ENCODE measurements at regions not wholly inside any gene's neighbourhood (a gene's known extent, or its start where the extent isn't known, plus 50 kb on each side); places are given as distances from the start of the nearest gene placed in this dataset.
"Not testable (repeated sequence)": the region's sequence is repeated elsewhere in the genome, so short reads cannot be mapped to it uniquely, and the experiment has no call there.

DNA sequence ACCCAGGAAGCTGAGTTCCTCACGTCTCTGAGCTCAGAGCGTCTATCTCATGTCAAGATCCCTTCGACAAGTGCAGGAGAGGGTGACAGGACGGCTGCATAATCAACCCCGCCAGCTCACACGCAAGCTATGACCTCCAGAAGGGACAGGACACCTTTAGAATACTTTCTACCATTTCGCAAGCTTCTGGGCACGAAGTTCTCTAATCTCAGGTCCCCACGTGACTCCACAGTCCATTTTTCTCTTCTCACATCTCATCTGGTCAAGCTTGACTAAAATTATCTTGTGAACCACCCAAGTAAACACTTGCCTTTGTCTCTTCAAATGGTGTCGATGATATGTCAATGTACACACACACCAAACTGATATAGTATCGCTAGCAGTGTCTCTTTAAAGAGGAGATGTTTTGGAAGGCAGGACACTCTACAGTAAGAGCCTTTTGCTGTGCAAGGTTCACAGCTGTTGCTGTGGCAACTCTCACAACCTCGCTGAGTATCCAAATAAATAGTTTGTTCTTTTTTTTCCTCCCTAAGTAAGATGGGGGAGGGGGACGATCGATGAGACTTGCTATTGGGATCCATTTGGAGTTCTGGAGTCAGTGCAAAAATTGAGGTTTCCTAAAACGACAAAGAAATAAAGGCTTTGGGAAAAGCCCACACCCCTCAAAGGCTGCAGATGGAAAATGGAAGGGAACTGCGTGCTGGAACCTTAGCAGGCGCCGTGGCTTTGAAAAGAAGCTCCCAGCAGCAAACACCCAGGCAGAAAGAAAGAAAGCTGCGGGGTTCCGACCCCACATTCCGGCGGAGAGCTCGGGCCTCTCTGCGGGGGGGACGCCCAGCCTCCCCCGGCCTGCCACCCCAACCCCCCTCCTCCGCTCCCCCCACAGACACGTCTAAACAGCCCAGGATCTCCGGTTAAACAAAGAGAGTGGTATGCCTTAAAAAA, 215.4 kb upstream of the UBASH3B start:
- no peak for DNase-seq

DNA sequence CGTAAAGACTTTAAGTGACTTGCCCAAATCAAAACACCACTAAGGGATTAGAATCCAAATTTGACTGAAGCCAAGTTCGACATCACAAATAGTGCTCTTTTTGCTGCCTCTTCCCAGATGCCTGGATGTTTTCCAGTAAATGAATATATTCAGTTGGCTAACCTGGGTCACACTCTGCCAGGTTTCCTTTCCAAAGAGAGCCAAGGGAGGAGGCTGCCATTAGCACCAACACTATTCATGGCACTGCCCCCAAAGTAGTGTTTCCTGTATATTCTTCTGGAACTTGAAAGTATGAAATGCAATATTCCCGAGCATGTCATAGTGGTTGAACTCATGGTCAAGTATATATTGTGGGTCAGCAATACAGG, 219.3 kb upstream of the UBASH3B start:
- no peak for DNase-seq

DNA sequence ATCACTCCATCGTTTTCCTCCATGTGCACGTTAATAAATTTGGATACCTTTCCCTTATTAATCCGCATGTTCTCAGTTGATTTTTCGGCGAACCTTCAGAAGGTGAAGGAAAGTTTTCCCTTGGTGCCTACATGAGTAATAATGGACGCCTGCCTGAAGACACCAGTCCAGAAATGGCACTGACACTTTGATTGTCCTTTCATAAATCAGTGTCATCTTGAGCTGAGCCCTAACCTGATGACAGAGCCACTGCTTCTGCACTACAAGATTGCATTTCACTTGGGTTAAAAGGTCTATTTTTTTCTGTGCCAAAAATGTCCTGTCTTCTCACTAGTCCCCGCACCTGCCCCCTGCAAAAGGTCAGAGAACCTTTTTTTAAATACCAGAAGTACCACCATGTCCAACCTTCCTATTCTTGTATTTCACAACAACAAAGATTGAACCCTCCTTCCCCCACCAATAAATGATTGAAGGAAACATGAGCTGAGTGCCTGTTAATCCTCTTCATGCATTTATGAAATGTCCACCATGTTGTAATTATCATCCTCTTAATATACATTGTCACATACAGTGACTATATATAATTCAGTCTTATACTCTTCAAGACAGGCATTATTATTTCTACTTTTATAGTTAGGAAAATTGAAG, 219.9 kb upstream of the UBASH3B start:
- DNase-seq = no peak

DNA sequence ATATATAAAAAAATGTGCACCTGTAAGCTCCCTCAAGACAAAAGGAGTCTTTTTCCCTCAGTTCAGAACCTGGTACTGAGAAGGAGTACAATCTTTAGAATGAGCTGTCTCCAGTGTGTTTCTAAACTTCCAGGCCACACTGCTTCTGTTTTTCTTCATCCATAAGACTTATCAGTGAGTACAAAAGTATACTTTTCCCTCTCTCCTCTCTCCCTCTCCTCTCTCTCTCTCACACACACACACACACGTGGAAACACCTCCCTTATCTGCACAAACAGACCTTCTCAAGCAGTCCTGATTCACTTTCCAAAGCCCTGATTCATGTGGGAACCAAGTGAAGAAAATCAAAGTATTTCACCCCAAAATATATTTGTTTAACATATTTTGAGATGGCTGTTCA, 220.7 kb upstream of the UBASH3B start:
- DNase-seq = no peak

DNA sequence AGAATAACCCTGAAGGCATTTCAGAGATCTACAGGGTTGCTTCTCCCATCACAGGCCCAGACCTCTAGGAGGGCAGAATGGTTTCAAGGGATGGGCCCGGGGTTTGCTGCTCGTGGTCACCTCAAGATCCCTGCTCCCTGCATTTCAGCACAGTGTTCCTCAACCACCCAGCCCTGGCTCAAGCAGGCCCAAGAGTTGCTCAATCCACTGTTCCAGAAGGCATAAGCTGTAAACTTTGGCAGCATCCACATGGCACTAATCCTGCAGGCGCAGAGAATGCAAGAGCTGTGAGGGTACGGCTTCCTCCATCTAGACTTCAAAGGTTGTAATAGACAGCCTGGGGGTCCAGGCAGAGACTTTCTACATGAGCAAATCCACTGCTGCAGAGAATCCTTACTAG, 225.0 kb upstream of the UBASH3B start:
- no peak for DNase-seq

DNA sequence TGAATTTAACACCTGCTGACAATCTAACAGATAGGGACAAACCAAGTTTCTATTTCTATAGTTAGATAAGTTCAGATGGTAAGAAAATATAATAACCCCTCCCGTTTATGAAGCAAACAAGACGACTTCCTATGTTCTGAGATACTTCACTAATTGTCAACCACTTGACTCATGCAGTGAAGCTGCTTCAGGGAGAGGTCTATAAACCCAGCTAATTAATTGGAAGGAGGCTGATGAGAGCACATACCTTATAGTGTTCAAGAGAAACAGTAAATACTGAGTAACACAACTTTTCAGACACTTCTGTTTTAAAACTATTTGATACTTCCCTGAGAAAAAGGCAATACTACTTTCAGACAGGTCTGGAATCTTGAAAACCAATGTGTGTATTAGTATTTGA, 229.4 kb upstream of the UBASH3B start:
- DNase-seq = no peak

DNA sequence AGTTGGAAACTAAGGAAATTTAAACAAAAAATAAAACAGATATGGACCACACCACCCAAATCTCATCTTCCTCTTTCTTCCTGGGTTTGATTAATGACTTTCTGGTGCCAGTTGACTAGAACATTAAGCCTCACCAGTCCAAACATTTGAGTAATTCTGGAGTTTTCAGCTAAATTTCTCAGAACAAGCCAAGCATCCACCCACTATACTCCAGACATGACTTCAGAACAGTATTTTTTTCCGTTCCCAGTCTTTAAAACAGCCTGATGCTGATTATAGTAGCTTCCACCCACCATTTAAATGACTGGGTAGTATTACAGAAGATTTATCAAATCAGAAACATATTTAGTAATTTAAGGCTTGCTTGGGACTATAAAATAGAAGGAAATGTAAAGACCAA, 230.9 kb upstream of the UBASH3B start:
- no peak for DNase-seq

DNA sequence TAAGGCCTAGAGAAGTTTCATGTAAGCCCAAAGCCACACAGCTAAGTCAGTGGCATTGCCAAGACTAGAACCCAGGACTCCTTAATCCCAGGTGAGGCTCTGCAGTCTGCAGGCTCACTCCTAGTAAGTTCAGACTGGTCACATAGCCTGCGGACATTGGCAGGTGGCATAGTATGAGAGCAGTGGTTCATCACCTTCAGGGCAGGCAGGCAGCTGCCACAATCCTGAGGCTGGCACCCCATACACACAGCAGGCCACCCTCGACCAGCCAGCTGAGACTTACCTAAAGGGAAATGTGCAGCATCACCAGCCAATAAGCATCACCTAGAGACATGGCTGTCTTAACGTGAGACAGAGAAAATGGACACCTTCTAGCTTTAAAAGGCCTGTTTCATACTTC, 231.6 kb upstream of the UBASH3B start:
- no peak for DNase-seq

DNA sequence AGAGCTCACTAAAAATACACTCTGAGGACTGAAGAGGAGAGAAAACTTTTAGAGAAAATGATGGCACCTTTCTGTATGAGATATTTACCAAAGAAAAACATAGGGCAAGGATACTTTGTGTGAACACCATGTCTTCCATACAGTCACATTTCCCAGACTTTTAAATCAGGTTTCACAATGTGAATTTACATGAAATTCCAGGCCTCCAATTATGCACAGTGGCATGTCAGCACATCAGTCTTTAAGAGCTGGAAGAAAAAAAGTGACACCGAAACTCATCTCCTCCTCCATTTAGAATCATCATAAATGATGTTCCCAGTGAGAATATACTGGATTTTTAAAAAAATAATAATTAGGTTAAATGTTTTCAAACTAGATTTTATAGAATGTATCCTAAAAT, 232.2 kb upstream of the UBASH3B start:
- DNase-seq = no peak

DNA sequence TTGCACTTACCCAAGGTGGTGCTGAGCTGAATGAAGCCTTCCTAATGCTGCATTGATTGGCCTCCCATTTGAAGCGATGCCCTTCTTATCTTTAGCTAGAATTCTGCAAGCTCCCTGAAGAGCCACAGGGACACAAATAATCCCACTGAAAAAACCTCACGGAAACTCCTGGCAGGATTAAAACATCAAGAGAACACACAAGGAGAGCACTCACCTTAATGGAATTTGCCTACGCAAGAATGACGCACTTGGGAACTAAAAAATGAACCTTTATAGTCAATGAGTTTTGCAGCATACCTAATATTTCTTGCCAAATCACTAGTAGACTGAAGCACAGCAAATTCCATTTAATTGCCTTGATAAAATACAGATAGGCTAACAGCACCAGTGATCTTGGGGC, 232.8 kb upstream of the UBASH3B start:
- no peak for DNase-seq

DNA sequence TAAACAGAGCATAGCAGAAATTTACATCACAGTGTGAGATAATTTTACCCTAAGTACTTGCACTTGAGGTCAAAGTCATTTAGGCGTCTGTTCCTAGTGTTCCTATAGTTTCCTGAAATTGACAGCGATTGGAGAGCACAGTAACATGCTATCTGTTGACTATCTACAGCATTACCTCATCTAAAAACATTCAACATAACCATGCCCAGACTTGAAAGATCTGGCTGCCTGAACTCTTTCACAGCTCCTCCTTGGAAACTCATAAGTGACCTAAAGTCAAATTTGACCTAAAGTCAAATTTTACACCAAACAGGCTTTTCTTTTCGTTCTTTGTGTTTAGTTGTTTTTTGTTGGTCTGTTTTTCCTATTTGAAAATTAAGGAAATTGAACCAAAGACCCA, 233.8 kb upstream of the UBASH3B start:
- no peak for DNase-seq

DNA sequence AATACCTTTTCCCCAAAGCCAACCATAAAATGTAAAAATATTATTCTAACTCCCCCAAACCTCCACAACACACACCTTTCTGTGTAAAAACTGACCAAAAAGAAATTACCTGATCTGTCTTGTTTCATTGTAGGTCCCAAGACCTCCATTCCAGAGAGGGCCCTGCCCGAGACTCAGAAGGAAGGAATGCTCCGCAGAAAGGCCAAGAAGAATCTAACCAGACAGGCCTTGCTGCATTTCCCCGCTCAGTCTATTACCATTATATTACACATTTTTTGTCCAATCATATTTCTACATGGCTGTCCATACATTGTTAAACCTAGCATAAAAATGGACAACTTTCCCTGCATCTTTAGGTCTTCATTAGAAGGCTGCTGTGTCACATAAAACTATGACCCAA, 237.5 kb upstream of the UBASH3B start:
- no peak for DNase-seq

DNA sequence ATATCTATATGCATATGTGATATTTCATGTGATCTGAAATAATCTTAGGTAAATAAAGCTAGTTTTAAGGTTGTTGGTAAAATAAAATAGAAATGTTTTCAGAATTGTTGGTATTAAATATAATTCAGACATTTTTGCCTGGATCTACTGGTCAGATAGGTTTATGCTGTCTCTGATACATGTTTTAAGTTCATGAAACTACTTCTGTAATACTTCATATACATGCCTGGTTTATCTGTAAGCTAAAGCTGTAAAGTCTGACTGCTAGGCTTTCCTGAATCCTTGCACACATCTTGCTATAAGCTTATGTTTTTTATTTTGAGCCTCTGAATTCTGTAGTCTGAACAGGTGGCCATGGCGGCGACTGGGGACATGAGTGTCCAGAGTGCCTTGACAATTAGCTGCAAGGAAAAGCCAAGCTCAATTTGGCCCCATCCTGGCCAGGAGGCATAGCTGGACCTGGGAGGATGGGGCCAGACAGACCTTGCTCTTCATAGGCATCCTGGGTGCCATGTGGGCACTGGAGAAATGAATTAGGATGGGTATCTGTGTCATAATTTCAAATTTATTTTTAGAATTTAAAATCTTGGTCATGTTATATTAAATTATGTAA, 241.0 kb upstream of the UBASH3B start:
- no peak for DNase-seq

DNA sequence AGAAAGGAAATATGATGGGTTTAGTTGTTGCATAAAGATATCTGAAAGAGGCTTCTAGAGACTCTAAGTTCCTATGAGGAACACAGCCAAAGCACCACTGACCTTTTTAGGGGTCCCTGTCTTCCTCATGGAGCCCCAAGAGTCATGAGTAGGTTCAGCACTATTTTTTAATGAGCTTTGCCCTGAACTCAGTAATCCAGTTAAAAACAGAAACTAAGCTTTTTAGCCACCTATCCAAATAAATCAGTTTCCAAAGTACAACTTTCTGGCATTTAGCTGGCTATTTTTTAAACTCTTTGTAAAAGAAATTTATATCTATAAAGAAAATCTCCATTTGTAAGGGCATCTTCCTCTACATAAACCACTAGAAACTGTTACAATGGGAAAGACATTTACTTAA, 241.8 kb upstream of the UBASH3B start:
- DNase-seq = no peak

DNA sequence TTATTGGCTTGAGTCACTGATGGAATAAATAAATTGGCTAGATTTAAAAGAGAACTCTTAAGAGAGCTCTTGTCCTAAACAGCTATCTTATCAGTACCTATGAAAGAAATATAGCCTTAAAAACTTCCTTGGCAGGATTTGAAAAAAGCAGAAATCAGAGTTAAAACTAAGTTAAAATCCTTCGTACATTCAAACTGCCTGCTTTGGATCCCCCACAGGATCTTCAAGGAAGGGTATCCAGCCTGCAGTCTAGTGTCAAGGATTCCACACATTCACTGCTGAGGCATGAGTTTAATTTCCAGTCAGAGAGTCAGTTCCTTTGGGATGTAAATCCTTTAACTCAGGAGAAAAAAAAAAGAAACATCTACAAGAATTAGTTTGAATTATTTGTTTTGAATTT, 242.9 kb upstream of the UBASH3B start:
- no peak for DNase-seq

DNA sequence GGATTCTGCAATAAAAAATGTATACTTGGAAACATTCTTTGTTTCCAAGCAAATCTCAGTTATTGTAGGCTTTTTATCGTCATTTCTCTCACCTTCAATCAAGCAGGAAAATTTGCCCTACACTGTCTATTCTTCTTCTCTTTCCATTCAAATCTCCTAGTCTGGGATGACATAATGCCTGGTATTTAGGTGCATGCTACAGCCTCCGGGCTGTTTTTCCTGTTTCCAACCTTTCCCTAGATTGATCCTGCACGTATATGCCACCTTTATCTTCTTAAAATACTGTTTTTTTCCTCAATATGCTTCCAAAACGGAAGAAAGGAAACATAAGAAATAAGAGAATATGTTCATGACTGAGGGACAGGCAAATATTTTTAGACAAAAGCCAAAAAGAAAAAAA, 249.1 kb upstream of the UBASH3B start:
- DNase-seq = no peak

DNA sequence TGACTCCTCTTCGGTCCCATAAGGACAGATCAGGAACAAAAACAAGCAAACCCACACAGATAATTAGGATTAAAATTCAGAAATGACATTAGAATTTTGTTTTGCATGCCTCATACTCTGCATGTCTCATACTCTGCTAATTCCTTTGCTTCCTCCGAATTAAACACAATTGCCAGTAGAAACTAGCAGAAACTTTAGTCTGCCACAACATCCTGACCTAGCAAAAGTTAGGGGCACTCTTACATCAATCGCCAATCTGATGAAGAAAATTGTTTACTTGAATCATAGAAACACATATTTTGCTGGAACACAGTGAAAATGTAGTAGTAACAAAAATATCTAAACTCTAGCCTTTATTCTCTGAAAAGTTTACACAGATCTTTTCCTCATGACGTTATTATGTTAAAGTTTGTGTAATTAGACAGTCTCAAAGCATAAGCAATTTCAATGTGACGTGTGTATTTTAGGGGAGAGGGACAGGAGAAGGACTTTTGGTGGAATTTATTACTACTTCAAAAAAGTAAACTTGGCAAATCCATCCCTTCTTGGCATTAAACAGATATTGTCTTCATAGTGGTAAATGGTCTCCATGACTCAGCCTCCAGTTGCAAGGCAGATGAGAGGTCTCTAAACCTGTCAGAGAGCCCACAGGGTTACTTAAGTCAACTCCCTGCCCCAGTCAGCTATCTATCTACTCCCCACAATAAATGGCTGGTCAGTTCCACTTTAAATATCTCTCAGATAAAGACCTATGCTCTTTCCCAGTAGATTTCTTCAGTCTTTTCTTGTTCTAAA, 249.8 kb upstream of the UBASH3B start:
- DNase-seq = no peak

DNA sequence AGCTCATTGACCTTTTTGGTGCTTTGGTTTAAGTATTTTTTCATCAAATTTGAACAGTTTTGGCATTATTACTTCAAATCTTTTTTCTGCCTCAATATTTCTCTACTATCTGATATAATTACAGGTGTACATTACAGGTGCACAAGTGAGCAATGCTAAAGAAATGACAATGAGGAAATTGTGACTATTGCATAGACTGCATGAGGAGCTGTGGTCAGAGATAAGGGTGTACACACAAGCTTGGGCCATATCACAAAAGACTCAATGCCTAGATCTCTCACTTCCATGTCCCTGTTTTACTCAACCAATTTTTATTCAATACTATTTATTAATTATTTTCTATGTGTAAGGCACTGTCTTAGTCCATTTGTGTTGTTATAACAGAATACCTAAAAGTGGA, 251.0 kb upstream of the UBASH3B start:
- no peak for DNase-seq

DNA sequence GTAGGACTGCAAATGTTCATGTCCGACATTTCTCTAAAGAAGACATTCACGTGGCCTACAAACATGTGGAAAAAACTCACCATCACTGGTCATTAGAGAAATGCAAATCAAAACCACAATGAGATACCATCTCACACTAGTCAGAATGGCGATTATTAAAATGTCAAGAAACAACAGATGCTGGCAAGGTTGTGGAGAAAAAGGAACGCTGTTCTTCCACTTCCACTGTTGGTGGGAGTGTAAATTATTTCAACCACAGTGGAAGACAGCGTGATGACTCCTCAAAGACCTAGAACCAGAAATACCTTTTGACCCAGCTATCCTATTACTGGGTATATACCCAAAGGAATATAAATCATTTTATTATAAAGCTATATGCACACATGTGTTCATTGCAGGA, 253.9 kb upstream of the UBASH3B start:
- not testable (repeated sequence) for DNase-seq

DNA sequence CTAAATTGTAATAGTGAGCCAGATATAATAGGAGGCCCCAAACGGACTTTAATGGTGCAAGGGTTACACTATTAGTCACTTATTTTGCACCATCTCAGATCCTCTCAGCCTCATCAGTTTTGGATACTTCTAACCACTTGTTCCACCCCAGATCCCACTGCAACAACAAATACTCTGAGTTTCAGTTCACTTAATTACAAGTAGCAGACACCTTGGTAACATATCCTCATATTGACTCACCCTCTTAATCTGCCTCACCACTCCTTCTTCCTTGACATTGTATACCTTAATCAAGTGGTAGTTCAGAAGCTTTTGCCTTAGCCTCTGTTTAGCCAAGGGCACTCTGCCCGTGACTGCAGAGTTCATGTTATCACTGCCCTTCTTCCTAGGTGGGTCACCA, 256.1 kb upstream of the UBASH3B start:
- no peak for DNase-seq

DNA sequence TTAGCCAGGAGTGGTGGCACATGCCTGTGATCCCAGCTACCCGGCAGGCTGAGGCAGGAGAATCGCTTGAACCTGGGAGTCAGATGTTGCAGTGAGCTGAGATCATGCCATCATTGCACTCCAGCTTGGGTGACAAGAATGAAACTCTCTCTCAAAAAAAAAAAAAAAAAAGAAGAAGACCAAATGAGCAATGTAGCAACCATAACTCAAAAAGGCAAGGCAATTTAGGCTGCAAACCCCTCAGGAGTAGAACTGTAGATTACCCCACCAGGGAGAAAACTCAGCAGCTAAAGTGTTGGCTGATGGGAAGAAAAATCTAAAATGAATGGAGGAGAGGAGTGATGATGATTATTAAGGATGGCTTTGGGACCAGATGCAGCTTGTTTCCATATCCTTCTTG, 256.7 kb upstream of the UBASH3B start:
- DNase-seq = no peak

DNA sequence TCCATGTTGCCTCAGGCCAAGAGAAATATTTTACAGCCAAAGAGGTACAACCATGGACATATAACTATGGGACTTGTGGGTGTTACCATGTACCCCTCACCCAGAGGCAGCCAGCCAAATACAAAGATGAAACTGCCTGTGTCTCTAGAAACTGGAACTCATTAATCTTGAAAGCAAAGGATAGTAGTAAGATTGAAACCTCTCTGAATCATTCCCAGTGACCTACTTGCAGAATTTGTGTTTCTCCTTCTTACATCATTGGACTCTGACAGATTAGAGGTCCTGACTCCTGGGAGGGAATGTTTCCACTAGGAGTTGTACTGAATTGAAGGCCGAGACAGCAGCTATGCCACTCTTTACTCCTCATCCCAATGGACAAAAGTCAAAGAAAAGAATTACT, 257.4 kb upstream of the UBASH3B start:
- no peak for DNase-seq

DNA sequence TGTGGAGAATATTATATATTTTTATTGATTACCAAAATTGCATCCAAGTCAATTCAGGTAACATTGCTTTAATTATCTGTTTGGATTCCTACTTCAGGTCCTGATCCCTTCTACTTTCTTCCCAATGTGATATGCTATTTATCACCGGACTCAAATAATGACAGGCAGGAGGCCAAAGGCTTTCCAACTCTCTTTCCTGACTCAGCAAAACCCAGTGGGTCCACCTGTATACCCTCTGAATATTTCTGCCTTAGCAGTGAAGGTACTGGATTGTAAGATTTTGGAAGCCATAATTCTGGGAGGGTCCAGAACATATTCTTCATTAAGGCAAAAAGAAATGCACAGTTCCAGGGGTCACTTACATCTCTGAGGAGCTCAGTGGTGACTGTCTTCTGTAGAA, 260.2 kb upstream of the UBASH3B start:
- no peak for DNase-seq
